ENCODE measurements at regions not wholly inside any gene's neighbourhood (a gene's known extent, or its start where the extent isn't known, plus 50 kb on each side); places are given as distances from the start of the nearest gene placed in this dataset.

DNA sequence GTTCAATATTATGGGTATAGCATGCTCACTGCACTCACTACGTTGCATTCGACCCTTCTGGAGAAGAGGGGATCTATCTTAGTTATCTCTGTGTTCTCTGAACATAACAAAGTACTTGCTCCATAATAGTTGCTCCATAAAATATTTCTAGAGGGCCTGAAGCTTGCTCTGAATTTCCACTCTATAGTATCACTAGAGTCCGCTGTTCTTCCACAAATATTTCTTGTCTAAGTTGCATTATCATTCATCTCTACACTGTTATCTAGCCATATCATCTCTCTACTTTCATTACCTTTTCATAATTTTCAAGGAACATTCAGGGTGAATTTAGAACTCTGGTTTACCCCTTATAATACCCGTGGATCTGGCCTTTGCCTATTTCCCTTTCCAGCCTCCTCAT, 246.1 kb upstream of the PDE3A start:
- Mint-ChIP-seq H3K27ac (no peak overlapping the region), H3K27me3 (no peaks in the 10 kb centered on the region), H3K9me3 (no peaks in the 10 kb centered on the region), H3K4me1 (ENCODE audit: low read depth) (no peaks in the 10 kb centered on the region), H3K36me3 (ENCODE audit: low read depth) (no peaks in the 10 kb centered on the region), H3K4me3 (no peak overlapping the region)
- Histone ChIP-seq H3K9me3 (ENCODE audit: control insufficient read depth in 1 of 2, insufficient read depth in 1 of 2, low read length in 2 of 2) (no peaks in the 10 kb centered on the region), H3K27ac (ENCODE audit: low read depth in 1 of 2, low read length in 2 of 2) (no peak overlapping the region), H3K4me1 (ENCODE audit: insufficient read depth, low read length) (no peaks in the 10 kb centered on the region), H3K4me3 (ENCODE audit: low read length) (no peak overlapping the region), H3K36me3 (ENCODE audit: insufficient read depth, low read length) (no peaks in the 10 kb centered on the region), H3K27me3 (ENCODE audit: control insufficient read depth in 1 of 2, insufficient read depth in 2 of 2, low read length in 2 of 2) (no peaks in the 10 kb centered on the region)
- ChIA-PET CTCF (no interaction called here), POLR2A (no interaction called here)
- DNase-seq (no peak), ATAC-seq (ENCODE audit: poor library complexity) (no peak)
- intact Hi-C loops (cut with DNase I, micrococcal nuclease) = no loop called here
- TF ChIP-seq, protein P1, sequence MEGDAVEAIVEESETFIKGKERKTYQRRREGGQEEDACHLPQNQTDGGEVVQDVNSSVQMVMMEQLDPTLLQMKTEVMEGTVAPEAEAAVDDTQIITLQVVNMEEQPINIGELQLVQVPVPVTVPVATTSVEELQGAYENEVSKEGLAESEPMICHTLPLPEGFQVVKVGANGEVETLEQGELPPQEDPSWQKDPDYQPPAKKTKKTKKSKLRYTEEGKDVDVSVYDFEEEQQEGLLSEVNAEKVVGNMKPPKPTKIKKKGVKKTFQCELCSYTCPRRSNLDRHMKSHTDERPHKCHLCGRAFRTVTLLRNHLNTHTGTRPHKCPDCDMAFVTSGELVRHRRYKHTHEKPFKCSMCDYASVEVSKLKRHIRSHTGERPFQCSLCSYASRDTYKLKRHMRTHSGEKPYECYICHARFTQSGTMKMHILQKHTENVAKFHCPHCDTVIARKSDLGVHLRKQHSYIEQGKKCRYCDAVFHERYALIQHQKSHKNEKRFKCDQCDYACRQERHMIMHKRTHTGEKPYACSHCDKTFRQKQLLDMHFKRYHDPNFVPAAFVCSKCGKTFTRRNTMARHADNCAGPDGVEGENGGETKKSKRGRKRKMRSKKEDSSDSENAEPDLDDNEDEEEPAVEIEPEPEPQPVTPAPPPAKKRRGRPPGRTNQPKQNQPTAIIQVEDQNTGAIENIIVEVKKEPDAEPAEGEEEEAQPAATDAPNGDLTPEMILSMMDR (IDR thresholded peaks at IDR 0.05) = no peak

DNA sequence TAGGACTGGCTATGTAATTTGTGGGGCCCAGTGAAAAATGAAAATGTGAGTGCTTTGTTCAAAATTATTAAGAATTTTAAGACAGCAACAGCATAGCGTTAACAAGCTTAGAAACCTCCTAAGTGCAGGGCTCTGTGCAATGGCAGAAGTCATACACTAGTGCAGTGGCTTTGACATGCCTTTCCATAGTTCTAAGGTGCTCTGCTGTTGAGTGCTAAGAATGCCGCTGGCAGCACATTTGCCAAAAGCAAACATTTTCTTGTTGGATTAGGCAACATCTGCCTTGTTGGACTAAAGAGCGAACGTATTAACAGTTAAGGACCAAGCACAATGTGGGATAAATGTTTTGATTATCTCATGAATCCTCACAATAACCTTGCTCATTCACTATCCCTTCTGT, 244.9 kb upstream of the PDE3A start:
- no peak overlapping the region for H3K4me3 Mint-ChIP-seq
- H3K4me1 Mint-ChIP-seq (ENCODE audit: low read depth) = no peaks in the 10 kb centered on the region
- H3K9me3 Mint-ChIP-seq = no peaks in the 10 kb centered on the region
- no peaks in the 10 kb centered on the region for H3K9me3 ChIP-seq (ENCODE audit: control insufficient read depth in 1 of 2, insufficient read depth in 1 of 2, low read length in 2 of 2)
- H3K27me3 Mint-ChIP-seq = no peaks in the 10 kb centered on the region
- ChIA-PET POLR2A (no interaction called here), CTCF (no interaction called here)
- no peak overlapping the region for H3K27ac Mint-ChIP-seq
- intact Hi-C loops (cut with DNase I, micrococcal nuclease) = no loop called here
- ATAC-seq (ENCODE audit: poor library complexity) = no peak
- no peak for DNase-seq
- H3K36me3 Mint-ChIP-seq (ENCODE audit: low read depth) = no peaks in the 10 kb centered on the region
- no peaks in the 10 kb centered on the region for H3K4me1 ChIP-seq (ENCODE audit: insufficient read depth, low read length)
- no peak overlapping the region for H3K4me3 ChIP-seq (ENCODE audit: low read length)
- TF ChIP-seq, protein P1 (IDR thresholded peaks at IDR 0.05) = no peak
- no peaks in the 10 kb centered on the region for H3K36me3 ChIP-seq (ENCODE audit: insufficient read depth, low read length)
- H3K27me3 ChIP-seq (ENCODE audit: control insufficient read depth in 1 of 2, insufficient read depth in 2 of 2, low read length in 2 of 2) = no peaks in the 10 kb centered on the region
- H3K27ac ChIP-seq (ENCODE audit: low read depth in 1 of 2, low read length in 2 of 2) = no peak overlapping the region

GRCh38 chr12:20125276-20125798, 243.0 kb upstream of the PDE3A start:
- Histone ChIP-seq H3K9me3 (ENCODE audit: control insufficient read depth in 1 of 2, insufficient read depth in 1 of 2, low read length in 2 of 2) (no peaks in the 10 kb centered on the region), H3K27ac (ENCODE audit: low read depth in 1 of 2, low read length in 2 of 2) (no peak overlapping the region), H3K27me3 (ENCODE audit: control insufficient read depth in 1 of 2, insufficient read depth in 2 of 2, low read length in 2 of 2) (no peaks in the 10 kb centered on the region), H3K4me1 (ENCODE audit: insufficient read depth, low read length) (no peaks in the 10 kb centered on the region), H3K4me3 (ENCODE audit: low read length) (no peak overlapping the region), H3K36me3 (ENCODE audit: insufficient read depth, low read length) (no peaks in the 10 kb centered on the region)
- H3K27ac Mint-ChIP-seq = no peak overlapping the region
- no peak for ATAC-seq (ENCODE audit: poor library complexity)
- CTCF ChIA-PET = no interaction called here
- no peaks in the 10 kb centered on the region for H3K9me3 Mint-ChIP-seq
- POLR2A ChIA-PET = no interaction called here
- intact Hi-C loops (cut with DNase I, micrococcal nuclease) = no loop called here
- H3K27me3 Mint-ChIP-seq = no peaks in the 10 kb centered on the region
- TF ChIP-seq, protein P1 (IDR thresholded peaks at IDR 0.05) = no peak
- no peaks in the 10 kb centered on the region for H3K4me1 Mint-ChIP-seq (ENCODE audit: low read depth)
- no peaks in the 10 kb centered on the region for H3K36me3 Mint-ChIP-seq (ENCODE audit: low read depth)
- no peak overlapping the region for H3K4me3 Mint-ChIP-seq
- no peak for DNase-seq

Data from CD4-positive, alpha-beta T cell (primary cell).